ENCODE measurements at regions not wholly inside any gene's neighbourhood (a gene's known extent, or its start where the extent isn't known, plus 50 kb on each side); places are given as distances from the start of the nearest gene placed in this dataset.
A peak's percentile ranks its signal among the peaks of the same experiment; 100 is the strongest.

DNA sequence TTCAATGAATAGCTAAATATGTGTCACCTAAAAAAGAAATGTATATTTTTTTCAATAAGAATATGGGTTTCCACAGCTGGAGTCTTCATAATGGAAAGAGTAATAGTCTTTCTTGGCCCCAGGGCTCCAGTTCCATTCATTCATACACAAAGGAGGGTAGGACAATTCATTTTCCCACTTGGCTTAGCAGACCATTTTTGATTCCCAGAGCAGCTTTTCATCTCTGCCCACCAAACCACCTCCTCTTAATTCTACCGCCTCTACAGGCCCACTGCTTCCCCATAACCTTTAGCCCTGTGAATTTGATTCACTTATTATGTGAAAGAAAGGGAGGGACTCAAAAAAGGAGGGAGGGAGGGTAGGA is 129.9 kb upstream of the PAK3 start:
- H3K4me1 ChIP-seq (ENCODE audit: control insufficient read depth, extremely low read depth, insufficient read depth, low read length), result no peaks in the 10 kb centered on the region
- TF ChIP-seq EZH2 (IDR thresholded peaks at IDR 0.05; ENCODE audit: low read length, missing control alignments), result no peak
- TF ChIP-seq, protein P1, sequence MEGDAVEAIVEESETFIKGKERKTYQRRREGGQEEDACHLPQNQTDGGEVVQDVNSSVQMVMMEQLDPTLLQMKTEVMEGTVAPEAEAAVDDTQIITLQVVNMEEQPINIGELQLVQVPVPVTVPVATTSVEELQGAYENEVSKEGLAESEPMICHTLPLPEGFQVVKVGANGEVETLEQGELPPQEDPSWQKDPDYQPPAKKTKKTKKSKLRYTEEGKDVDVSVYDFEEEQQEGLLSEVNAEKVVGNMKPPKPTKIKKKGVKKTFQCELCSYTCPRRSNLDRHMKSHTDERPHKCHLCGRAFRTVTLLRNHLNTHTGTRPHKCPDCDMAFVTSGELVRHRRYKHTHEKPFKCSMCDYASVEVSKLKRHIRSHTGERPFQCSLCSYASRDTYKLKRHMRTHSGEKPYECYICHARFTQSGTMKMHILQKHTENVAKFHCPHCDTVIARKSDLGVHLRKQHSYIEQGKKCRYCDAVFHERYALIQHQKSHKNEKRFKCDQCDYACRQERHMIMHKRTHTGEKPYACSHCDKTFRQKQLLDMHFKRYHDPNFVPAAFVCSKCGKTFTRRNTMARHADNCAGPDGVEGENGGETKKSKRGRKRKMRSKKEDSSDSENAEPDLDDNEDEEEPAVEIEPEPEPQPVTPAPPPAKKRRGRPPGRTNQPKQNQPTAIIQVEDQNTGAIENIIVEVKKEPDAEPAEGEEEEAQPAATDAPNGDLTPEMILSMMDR (conservative IDR thresholded peaks at IDR 0.05 in 1 of 2, IDR thresholded peaks at IDR 0.05 in 1 of 2; ENCODE audit: low read depth in 1 of 2, low read length in 2 of 2), result no peak
- H3K9me3 ChIP-seq (ENCODE audit: control insufficient read depth, insufficient read depth, low read depth, low read length), result no peaks in the 10 kb centered on the region
- H3K9ac ChIP-seq (ENCODE audit: insufficient read depth, low read length), result no peak overlapping the region
- no peaks in the 10 kb centered on the region for H4K20me1 ChIP-seq (ENCODE audit: control insufficient read depth, extremely low read depth, insufficient read depth, low read length)
- H3K4me2 ChIP-seq (ENCODE audit: extremely low read depth, insufficient read depth, low read length), result no peak overlapping the region
- H2AFZ ChIP-seq (ENCODE audit: low read length), result no peak overlapping the region
- no peak overlapping the region for H3K4me3 ChIP-seq (replicated peaks in 1 of 4; ENCODE audit: control extremely low read depth in 1 of 4, insufficient read depth in 1 of 4, low read depth in 3 of 4, low read length in 4 of 4)
- no peak for DNase-seq (ENCODE audit: low read depth in 2 of 2)
- H3K27me3 ChIP-seq (ENCODE audit: control insufficient read depth, insufficient read depth, low read length), result no peaks in the 10 kb centered on the region
- no peak overlapping the region for H3K27ac ChIP-seq (ENCODE audit: insufficient read depth, low read length)
- no peaks in the 10 kb centered on the region for H3K36me3 ChIP-seq (ENCODE audit: control insufficient read depth, insufficient read depth, low read length)
- no peaks in the 10 kb centered on the region for H3K79me2 ChIP-seq (ENCODE audit: control insufficient read depth, insufficient read depth, low read length)

DNA sequence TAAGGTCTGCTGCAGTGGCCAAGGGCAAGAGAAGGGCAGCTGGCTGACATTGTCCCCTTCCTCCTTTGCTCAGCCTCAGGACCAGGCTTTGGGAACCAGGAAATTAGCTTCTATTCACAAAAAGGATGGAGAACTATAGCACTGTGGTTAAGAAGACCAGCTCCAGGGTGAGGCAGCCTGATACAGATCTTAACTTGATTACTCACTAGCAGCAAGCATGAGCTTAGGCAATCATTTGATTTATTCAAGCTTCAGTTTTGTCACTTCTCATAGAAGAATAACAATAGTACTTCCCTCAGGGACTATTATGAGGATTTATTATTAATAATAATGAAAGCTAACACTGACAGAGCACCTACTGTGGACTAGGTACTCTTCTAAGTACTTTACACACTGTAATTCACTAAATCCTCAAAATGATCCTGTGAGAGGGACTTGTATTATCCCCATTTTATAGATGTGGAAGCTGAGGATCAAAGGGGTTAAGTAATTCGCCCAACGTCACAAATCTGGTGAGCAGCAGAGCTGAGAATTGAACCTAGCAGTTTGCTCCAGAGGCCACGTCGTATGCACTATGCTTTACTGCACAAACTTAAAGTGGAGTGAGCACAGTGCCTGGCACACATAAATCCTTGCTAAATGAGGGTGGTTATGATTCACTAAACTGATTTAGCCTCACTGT is 130.4 kb upstream of the PAK3 start:
- no peak overlapping the region for H2AFZ ChIP-seq (ENCODE audit: low read length)
- TF ChIP-seq, protein P1 (conservative IDR thresholded peaks at IDR 0.05 in 1 of 2, IDR thresholded peaks at IDR 0.05 in 1 of 2; ENCODE audit: low read depth in 1 of 2, low read length in 2 of 2), result no peak
- TF ChIP-seq EZH2 (IDR thresholded peaks at IDR 0.05; ENCODE audit: low read length, missing control alignments), result no peak
- no peaks in the 10 kb centered on the region for H3K27me3 ChIP-seq (ENCODE audit: control insufficient read depth, insufficient read depth, low read length)
- DNase-seq (ENCODE audit: low read depth in 2 of 2), result peak in 1 of 2 donors; percentile 10
- no peaks in the 10 kb centered on the region for H3K36me3 ChIP-seq (ENCODE audit: control insufficient read depth, insufficient read depth, low read length)
- no peak overlapping the region for H3K27ac ChIP-seq (ENCODE audit: insufficient read depth, low read length)
- no peak overlapping the region for H3K9ac ChIP-seq (ENCODE audit: insufficient read depth, low read length)
- no peaks in the 10 kb centered on the region for H3K9me3 ChIP-seq (ENCODE audit: control insufficient read depth, insufficient read depth, low read depth, low read length)
- H3K4me3 ChIP-seq (replicated peaks in 1 of 4; ENCODE audit: control extremely low read depth in 1 of 4, insufficient read depth in 1 of 4, low read depth in 3 of 4, low read length in 4 of 4), result no peak overlapping the region
- H3K4me2 ChIP-seq (ENCODE audit: extremely low read depth, insufficient read depth, low read length), result no peak overlapping the region
- H3K4me1 ChIP-seq (ENCODE audit: control insufficient read depth, extremely low read depth, insufficient read depth, low read length), result no peaks in the 10 kb centered on the region
- no peaks in the 10 kb centered on the region for H3K79me2 ChIP-seq (ENCODE audit: control insufficient read depth, insufficient read depth, low read length)
- H4K20me1 ChIP-seq (ENCODE audit: control insufficient read depth, extremely low read depth, insufficient read depth, low read length), result no peaks in the 10 kb centered on the region

DNA sequence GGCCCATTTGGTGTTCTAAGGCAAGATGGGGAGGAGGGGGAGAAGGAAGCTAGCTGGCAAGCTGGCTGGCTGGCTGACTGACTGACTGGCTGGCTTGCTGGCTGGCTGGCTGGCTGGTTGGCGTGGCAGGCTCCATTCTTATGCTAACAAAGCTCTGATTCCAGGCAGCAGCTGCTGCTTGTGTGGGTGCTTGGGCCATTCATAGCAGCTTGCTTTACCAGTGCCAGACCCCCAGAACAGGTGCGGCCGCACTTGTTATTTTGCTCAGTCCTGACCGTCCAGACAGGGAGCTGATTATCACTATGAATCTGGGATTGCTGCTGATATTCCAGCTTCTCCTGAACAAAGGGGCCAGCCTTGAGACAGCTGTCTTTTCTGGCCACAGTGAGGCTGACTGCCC is 131.2 kb upstream of the PAK3 start:
- Histone ChIP-seq H3K4me2 (ENCODE audit: extremely low read depth, insufficient read depth, low read length) (no peak overlapping the region), H3K27ac (ENCODE audit: insufficient read depth, low read length) (no peak overlapping the region), H3K9ac (ENCODE audit: insufficient read depth, low read length) (no peak overlapping the region), H4K20me1 (ENCODE audit: control insufficient read depth, extremely low read depth, insufficient read depth, low read length) (no peaks in the 10 kb centered on the region), H2AFZ (ENCODE audit: low read length) (no peak overlapping the region), H3K4me1 (ENCODE audit: control insufficient read depth, extremely low read depth, insufficient read depth, low read length) (no peaks in the 10 kb centered on the region), H3K79me2 (ENCODE audit: control insufficient read depth, insufficient read depth, low read length) (no peaks in the 10 kb centered on the region), H3K27me3 (ENCODE audit: control insufficient read depth, insufficient read depth, low read length) (no peaks in the 10 kb centered on the region), H3K36me3 (ENCODE audit: control insufficient read depth, insufficient read depth, low read length) (no peaks in the 10 kb centered on the region), H3K4me3 (replicated peaks in 1 of 4; ENCODE audit: control extremely low read depth in 1 of 4, insufficient read depth in 1 of 4, low read depth in 3 of 4, low read length in 4 of 4) (no peak overlapping the region), H3K9me3 (ENCODE audit: control insufficient read depth, insufficient read depth, low read depth, low read length) (no peaks in the 10 kb centered on the region)
- TF ChIP-seq, protein P1 (conservative IDR thresholded peaks at IDR 0.05 in 1 of 2, IDR thresholded peaks at IDR 0.05 in 1 of 2; ENCODE audit: low read depth in 1 of 2, low read length in 2 of 2), result no peak
- TF ChIP-seq EZH2 (IDR thresholded peaks at IDR 0.05; ENCODE audit: low read length, missing control alignments), result no peak
- no peak for DNase-seq (ENCODE audit: low read depth in 2 of 2)
